Erythroblast (primary cell): ENCODE measurements at regions not wholly inside any gene's neighbourhood (a gene's known extent, or its start where the extent isn't known, plus 50 kb on each side); places are given as distances from the start of the nearest gene placed in this dataset.

Experiments
- GATA1 ChIP-seq: IDR thresholded peaks from 2 replicates; pipeline ENCODE4 v1.6.1; 2011; ENCODE audit warnings: low read depth, mild to moderate bottlenecking, control low read depth, low read length, moderate library complexity
- POLR2A ChIP-seq: IDR thresholded peaks from 2 replicates; pipeline ENCODE4 v1.6.1; 2011; ENCODE audit warnings: mild to moderate bottlenecking, low read length

GRCh38 chr15:46307746-46308145 lies 672.9 kb downstream of the SQOR start:
- TF ChIP-seq POLR2A (no peak), GATA1 (no peak)
